Left lung (tissue), 4 donors: ENCODE measurements at regions not wholly inside any gene's neighbourhood (a gene's known extent, or its start where the extent isn't known, plus 50 kb on each side); places are given as distances from the start of the nearest gene placed in this dataset.

ENCODE experiments used
- ATAC-seq: fragments of 200-7000 bp; cut with Tn5 transposase; one replicate; pipeline ENCODE4 v1.9.1; 2020; ENCODE audit warnings: moderate library complexity
- DNase-seq, 4 donors: peaks; one replicate each; pipeline ENCODE4 v3.0.0-alpha.2; 2013 to 2020
- H3K27ac ChIP-seq, 2 donors: fragments of 200-600 bp; sonication (generic) in 1 of 2; one replicate each; pipeline versions ENCODE4 v1.5.0 to v1.8.0; 2020 to 2021
- H3K27me3 ChIP-seq, 2 donors: fragments of 200-600 bp; sonication (generic) in 1 of 2; one replicate each; pipeline versions ENCODE4 v1.5.0 to v1.8.0; 2020 to 2021
- H3K36me3 ChIP-seq, 2 donors: fragments of 200-600 bp; sonication (generic) in 1 of 2; one replicate each; pipeline versions ENCODE4 v1.5.0 to v1.8.0; 2020 to 2021
- H3K4me1 ChIP-seq, 2 donors: fragments of 200-600 bp; one replicate each; pipeline ENCODE4 v1.8.0; 2021
- H3K4me3 ChIP-seq, 2 donors: fragments of 200-600 bp; sonication (generic) in 1 of 2; one replicate each; pipeline versions ENCODE4 v1.5.0 to v1.8.0; 2020 to 2021; ENCODE audit warnings: mild to moderate bottlenecking in 1 of 2
- H3K9me3 ChIP-seq, 2 donors: fragments of 200-600 bp; sonication (generic) in 1 of 2; one replicate each; pipeline versions ENCODE4 v1.5.0 to v1.8.0; 2020 to 2021
- intact Hi-C, 2 donors: fragments of 100-400 bp; cut with DNase I; formaldehyde crosslinking; loops; one replicate each; pipeline versions ENCODE4 v1.11.2 to v1.14.2; 2022
- TF ChIP-seq, protein P1 (sequence below), 2 donors: fragments of 200-600 bp; sonication (generic) in 1 of 2; IDR thresholded peaks; one replicate each; pipeline versions ENCODE4 v1.5.0 to v1.8.0; 2021; ENCODE audit warnings: antibody characterized with exemption in 2 of 2
- donor health status: DM: no; HTN: yes; CAD: no.
- donor health status: DM: no; HTN: no; CAD: no.

DNA sequence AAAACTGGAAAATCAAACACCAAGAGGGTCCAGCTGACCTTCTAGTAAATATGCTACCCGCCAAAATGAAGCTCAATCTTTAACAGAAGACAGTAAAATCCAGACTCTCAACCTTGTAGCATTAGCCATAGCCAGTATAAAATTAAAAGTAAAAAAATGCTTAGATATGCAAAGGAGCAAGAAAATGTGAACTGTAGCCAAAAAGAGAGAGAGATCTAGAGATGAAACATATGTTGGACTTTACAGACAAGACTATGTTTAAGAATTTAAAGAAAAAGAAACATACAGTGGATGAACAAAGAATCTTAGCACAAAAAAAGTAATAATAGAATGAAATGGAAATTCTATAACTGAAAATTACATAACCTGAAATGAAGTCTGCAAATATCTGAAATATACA, 344.5 kb downstream of the LRATD1 start:
- intact Hi-C loops, result no loop called here
- DNase-seq, result peak in 2 of 4 donors; percentile 50 to 59
- Histone ChIP-seq H3K27ac (no peak overlapping the region), H3K4me3 (no peak overlapping the region), H3K4me1 (no peaks in the 10 kb centered on the region), H3K36me3 (no peaks in the 10 kb centered on the region), H3K27me3 (no peaks in the 10 kb centered on the region), H3K9me3 (no peaks in the 10 kb centered on the region)
- TF ChIP-seq, protein P1, sequence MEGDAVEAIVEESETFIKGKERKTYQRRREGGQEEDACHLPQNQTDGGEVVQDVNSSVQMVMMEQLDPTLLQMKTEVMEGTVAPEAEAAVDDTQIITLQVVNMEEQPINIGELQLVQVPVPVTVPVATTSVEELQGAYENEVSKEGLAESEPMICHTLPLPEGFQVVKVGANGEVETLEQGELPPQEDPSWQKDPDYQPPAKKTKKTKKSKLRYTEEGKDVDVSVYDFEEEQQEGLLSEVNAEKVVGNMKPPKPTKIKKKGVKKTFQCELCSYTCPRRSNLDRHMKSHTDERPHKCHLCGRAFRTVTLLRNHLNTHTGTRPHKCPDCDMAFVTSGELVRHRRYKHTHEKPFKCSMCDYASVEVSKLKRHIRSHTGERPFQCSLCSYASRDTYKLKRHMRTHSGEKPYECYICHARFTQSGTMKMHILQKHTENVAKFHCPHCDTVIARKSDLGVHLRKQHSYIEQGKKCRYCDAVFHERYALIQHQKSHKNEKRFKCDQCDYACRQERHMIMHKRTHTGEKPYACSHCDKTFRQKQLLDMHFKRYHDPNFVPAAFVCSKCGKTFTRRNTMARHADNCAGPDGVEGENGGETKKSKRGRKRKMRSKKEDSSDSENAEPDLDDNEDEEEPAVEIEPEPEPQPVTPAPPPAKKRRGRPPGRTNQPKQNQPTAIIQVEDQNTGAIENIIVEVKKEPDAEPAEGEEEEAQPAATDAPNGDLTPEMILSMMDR (IDR thresholded peaks at IDR 0.05), result no peak
- no peak for ATAC-seq

DNA sequence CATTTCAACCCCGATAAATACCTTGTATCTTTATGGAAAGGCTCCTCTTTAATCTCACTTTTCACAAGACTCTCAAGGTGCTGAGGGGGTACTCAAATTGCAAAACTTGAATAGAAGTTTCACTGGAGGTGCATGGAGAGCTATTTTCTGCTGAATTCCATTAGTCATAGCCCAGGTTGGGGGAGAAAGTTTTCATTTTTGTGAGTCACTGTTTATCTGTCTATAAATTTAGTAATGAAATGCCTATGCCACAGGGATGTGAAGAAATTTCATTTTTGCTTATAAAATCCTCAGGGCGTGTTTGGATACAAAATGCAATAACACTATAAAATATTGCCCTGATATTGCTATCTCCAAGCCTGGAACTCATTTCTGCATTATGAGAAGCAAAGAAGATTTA, 346.3 kb downstream of the LRATD1 start:
- no peaks in the 10 kb centered on the region for H3K9me3 ChIP-seq
- no peaks in the 10 kb centered on the region for H3K36me3 ChIP-seq
- intact Hi-C loops, result no loop called here
- H3K27me3 ChIP-seq, result no peaks in the 10 kb centered on the region
- TF ChIP-seq, protein P1 (IDR thresholded peaks at IDR 0.05), result no peak
- no peaks in the 10 kb centered on the region for H3K4me1 ChIP-seq
- ATAC-seq (no peak), DNase-seq (no peak)
- H3K4me3 ChIP-seq, result no peak overlapping the region
- H3K27ac ChIP-seq, result no peak overlapping the region

DNA sequence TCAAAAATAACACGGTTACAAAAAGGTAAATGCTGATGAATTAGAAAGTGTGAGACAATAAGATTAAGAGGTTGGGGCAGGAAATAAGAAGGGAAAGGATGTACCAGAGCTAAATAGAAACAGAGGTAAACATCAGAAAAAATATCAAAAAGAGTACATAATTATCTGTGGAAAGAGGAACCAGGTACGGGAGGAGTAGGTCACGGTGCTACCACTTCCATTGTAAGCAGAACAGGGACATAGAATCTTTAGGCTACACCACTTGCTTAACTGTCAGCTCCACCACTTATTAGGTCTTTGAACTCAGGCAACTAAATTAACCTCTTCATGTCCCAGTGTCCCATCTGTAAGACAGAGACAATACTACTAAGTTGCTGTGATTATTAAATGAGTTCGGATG, 350.3 kb downstream of the LRATD1 start:
- intact Hi-C loops, result no loop called here
- ATAC-seq (no peak), DNase-seq (no peak)
- no peaks in the 10 kb centered on the region for H3K4me1 ChIP-seq
- TF ChIP-seq, protein P1 (IDR thresholded peaks at IDR 0.05), result no peak
- no peaks in the 10 kb centered on the region for H3K9me3 ChIP-seq
- no peak overlapping the region for H3K4me3 ChIP-seq
- no peak overlapping the region for H3K27ac ChIP-seq
- no peaks in the 10 kb centered on the region for H3K36me3 ChIP-seq
- no peaks in the 10 kb centered on the region for H3K27me3 ChIP-seq

DNA sequence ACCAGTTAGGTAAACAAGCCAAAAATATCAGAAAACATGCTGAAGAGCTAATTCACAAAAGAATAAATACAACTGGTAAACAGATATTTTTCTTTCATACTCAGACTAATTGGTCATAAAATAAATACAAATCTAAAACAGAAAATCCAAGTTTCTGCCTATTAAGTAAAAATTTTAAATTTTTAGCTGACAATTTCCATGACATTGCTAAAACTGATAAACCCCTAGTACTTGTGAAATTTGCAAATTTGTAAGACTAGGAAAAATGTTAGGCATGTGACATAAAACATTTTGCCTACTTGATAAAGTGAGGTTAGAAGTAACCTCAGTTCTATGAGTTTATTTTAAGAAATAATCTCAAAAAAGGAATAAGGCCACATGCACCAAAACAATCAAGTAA, 356.1 kb downstream of the LRATD1 start:
- no peaks in the 10 kb centered on the region for H3K9me3 ChIP-seq
- no peak overlapping the region for H3K4me3 ChIP-seq
- no peak overlapping the region for H3K27ac ChIP-seq
- no peak for ATAC-seq
- TF ChIP-seq, protein P1 (IDR thresholded peaks at IDR 0.05), result no peak
- intact Hi-C loops, result no loop called here
- H3K4me1 ChIP-seq, result no peaks in the 10 kb centered on the region
- no peak for DNase-seq
- no peaks in the 10 kb centered on the region for H3K36me3 ChIP-seq
- H3K27me3 ChIP-seq, result no peaks in the 10 kb centered on the region

DNA sequence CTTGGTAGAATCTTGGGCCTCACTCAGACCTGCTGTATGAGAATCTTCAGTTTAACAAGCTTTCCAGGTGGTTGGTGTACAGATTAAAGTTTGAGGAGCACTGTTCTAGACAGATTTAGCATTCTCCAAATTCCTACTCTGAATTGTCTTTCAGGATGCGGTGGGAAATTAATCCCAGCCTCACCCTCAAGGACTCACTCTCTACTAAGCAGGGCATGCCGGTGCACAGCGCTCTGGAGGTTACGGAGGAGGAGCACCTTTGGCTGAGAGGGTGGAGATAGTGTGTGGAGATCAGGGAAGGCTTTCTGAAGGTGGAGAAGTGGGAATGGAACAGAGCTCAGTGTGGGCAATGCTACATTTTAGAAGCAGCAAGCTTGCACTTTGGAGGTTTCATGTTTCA, 359.2 kb downstream of the LRATD1 start:
- Histone ChIP-seq H3K27ac (no peak overlapping the region), H3K4me3 (no peak overlapping the region), H3K9me3 (no peaks in the 10 kb centered on the region), H3K27me3 (no peaks in the 10 kb centered on the region), H3K36me3 (no peaks in the 10 kb centered on the region), H3K4me1 (no peaks in the 10 kb centered on the region)
- TF ChIP-seq, protein P1 (IDR thresholded peaks at IDR 0.05), result no peak
- no peak for DNase-seq
- intact Hi-C loops, result no loop called here
- ATAC-seq, result no peak
